Smooth muscle cell (in vitro differentiated cells): ENCODE measurements at regions not wholly inside any gene's neighbourhood (a gene's known extent, or its start where the extent isn't known, plus 50 kb on each side); places are given as distances from the start of the nearest gene placed in this dataset.

Experiments used
- DNase-seq: peaks from one replicate; lab custom pipeline; 2025; ENCODE audit not compliant: unreplicated experiment; lab: John Stamatoyannopoulos, UW
- H2AFZ ChIP-seq: fragments of 200-600 bp; sonication (generic); 2 replicates; pipeline ENCODE4 v1.6.0; 2016; ENCODE audit warnings: antibody characterized with exemption, low read depth, mild to moderate bottlenecking
- H3F3A ChIP-seq: fragments of 200-600 bp; sonication (generic); 2 replicates; pipeline ENCODE4 v1.6.0; 2017; ENCODE audit warnings: antibody characterized with exemption, low read depth
- H3K27ac ChIP-seq: fragments of 200-600 bp; sonication (generic); 2 replicates; pipeline ENCODE4 v1.5.1; 2016; ENCODE audit warnings: low read depth, mild to moderate bottlenecking
- H3K27me3 ChIP-seq: fragments of 200-600 bp; sonication (generic); 2 replicates; pipeline ENCODE4 v1.6.1; 2016; ENCODE audit warnings: low read depth, mild to moderate bottlenecking
- H3K36me3 ChIP-seq: fragments of 200-600 bp; sonication (generic); 2 replicates; pipeline ENCODE4 v1.5.1; 2016; ENCODE audit warnings: low read depth
- H3K4me1 ChIP-seq: fragments of 200-600 bp; sonication (generic); 2 replicates; pipeline ENCODE4 v1.5.1; 2016; ENCODE audit warnings: low read depth
- H3K4me2 ChIP-seq: fragments of 200-600 bp; sonication (generic); 2 replicates; pipeline ENCODE4 v1.6.0; 2016; ENCODE audit warnings: mild to moderate bottlenecking
- H3K4me3 ChIP-seq: fragments of 200-600 bp; sonication (generic); 2 replicates; pipeline ENCODE4 v1.5.1; 2016; ENCODE audit warnings: mild to moderate bottlenecking
- H3K79me2 ChIP-seq: fragments of 200-600 bp; sonication (generic); 2 replicates; pipeline ENCODE4 v1.6.0; 2016; ENCODE audit warnings: low read depth, mild to moderate bottlenecking
- H3K9ac ChIP-seq: fragments of 200-600 bp; sonication (generic); 2 replicates; pipeline ENCODE4 v1.6.0; 2016; ENCODE audit warnings: low read depth
- H3K9me3 ChIP-seq: fragments of 200-600 bp; sonication (generic); replicated peaks from 2 replicates; pipeline ENCODE4 v1.5.1; 2016; ENCODE audit warnings: low read depth
- H4K20me1 ChIP-seq: fragments of 200-600 bp; sonication (generic); 2 replicates; pipeline ENCODE4 v1.6.0; 2016; ENCODE audit warnings: low read depth
- WGBS: methylation state at CpG from one replicate; pipeline ENCODE4 v1.1.7; 2016; ENCODE audit warnings: low lambda C conversion rate; 5-methylcytosine and 5-hydroxymethylcytosine counted together
- TF ChIP-seq, protein P1 (sequence below): fragments of 200-600 bp; sonication (generic); IDR thresholded peaks from 2 replicates; pipeline ENCODE4 v1.5.1; 2017; ENCODE audit warnings: borderline replicate concordance, mild to moderate bottlenecking, antibody characterized with exemption; ENCODE audit not compliant: insufficient read depth, poor library complexity, severe bottlenecking

DNA sequence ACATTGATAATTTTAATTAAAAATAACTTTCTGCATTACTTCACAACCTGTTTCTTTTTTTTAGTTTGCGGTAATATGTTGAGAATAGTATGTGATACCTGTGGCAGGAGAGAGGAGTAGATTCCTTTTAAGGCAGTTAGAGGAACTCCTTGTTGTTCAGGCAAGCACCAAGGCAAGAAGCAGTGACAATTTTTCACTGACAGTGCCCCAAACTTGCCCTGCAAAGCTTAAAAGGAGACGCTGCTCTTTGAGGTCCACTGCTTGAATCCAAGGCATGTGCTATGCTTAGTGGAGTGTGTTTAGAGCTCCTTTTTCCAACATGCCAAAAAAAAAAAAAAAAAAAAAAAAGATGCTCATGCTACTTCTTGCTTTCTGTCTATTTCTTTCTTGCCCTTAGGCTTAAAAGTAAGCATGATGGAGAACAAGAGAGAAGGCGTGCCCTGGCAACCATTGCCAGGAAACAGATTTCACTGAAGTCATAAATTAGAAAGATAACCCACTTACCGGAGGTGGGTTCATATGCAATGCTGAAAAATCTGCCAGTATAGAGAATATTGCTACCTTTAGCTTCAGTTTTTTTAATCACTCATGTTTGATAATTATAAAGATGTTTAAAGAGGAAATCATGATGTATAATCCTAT, 58.3 kb upstream of the DYRK2 start:
- no peaks in the 10 kb centered on the region for H3K27me3 ChIP-seq
- no peaks in the 10 kb centered on the region for H3K79me2 ChIP-seq
- TF ChIP-seq, protein P1, sequence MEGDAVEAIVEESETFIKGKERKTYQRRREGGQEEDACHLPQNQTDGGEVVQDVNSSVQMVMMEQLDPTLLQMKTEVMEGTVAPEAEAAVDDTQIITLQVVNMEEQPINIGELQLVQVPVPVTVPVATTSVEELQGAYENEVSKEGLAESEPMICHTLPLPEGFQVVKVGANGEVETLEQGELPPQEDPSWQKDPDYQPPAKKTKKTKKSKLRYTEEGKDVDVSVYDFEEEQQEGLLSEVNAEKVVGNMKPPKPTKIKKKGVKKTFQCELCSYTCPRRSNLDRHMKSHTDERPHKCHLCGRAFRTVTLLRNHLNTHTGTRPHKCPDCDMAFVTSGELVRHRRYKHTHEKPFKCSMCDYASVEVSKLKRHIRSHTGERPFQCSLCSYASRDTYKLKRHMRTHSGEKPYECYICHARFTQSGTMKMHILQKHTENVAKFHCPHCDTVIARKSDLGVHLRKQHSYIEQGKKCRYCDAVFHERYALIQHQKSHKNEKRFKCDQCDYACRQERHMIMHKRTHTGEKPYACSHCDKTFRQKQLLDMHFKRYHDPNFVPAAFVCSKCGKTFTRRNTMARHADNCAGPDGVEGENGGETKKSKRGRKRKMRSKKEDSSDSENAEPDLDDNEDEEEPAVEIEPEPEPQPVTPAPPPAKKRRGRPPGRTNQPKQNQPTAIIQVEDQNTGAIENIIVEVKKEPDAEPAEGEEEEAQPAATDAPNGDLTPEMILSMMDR: no peak
- no peak overlapping the region for H3K4me3 ChIP-seq
- no peak overlapping the region for H2AFZ ChIP-seq
- DNase-seq: no peak
- 78% methylated on average over 4 of the region's 4 CpGs for WGBS
- no peaks in the 10 kb centered on the region for H4K20me1 ChIP-seq
- no peak overlapping the region for H3K9ac ChIP-seq
- no peak overlapping the region for H3K27ac ChIP-seq
- peaks cover 7% of the 10 kb centered on the region for H3F3A ChIP-seq
- no peaks in the 10 kb centered on the region for H3K36me3 ChIP-seq
- H3K9me3 ChIP-seq: no peaks in the 10 kb centered on the region
- no peaks in the 10 kb centered on the region for H3K4me1 ChIP-seq
- H3K4me2 ChIP-seq: no peak overlapping the region

DNA sequence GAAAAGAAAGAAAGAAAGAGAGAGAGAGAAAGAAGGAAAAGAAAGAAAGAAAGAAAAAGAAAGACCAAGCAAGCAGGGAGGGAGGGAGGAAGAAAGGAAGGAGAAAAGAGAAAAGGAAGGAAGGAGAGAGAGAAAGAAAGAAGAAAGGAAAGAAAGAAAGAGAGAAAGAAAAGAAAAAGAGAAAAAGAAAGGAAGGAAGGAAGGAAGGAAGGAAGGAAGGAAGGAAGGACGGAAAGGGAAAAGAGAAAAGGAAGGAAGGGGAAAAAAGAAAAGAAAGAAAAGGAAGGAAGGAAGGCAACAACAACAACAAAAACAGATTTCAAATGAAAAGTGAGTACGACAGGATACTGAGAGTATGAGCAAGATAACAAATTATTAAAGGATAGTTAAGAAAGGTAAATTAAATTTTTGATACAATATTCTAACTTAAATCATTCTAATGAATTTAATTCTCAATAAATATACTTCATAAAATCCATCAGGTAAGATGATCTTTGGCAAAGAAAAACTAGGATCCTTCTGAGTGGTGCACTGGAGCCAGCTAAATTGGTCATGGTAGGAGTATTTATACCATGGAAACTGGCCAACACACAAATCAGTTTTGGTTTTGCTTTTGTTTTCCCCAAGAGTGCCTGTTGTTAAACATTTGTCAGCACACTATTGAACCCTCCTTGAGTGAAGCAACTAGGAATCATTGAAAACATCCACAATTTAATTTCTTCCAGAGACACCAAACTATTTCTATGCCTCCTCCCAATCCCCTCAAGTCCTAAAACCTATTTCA, 56.1 kb upstream of the DYRK2 start:
- Histone ChIP-seq H3K4me3 (no peak overlapping the region), H3K4me2 (no peak overlapping the region), H3F3A (peaks cover 7% of the 10 kb centered on the region), H3K79me2 (no peaks in the 10 kb centered on the region), H3K27me3 (no peaks in the 10 kb centered on the region), H3K27ac (peak overlapping the region; percentile 54), H3K9ac (no peak overlapping the region), H3K9me3 (no peaks in the 10 kb centered on the region), H2AFZ (no peak overlapping the region), H4K20me1 (no peaks in the 10 kb centered on the region), H3K36me3 (no peaks in the 10 kb centered on the region), H3K4me1 (no peaks in the 10 kb centered on the region)
- TF ChIP-seq, protein P1: no peak
- DNase-seq: no peak
- WGBS: 86% methylated on average over 2 of the region's 2 CpGs

DNA sequence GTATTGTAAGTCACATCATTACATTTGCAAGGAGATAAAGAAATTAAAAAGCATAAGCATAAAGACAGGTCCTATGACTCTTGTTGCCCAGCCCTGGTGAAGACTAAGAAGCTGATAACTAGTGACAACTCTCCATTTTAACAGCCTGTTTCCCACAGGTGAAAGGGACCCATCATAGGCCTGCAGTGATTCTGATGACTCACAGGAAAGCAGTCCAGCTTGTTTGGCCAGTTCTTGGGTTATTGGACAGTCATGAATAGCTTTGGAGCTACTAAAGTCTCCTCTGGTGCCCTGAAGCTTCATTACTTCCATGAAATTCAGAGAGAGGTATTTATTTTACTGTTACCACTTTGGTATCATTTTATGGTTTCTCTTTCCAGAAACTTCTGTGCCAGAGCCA, 55.5 kb upstream of the DYRK2 start:
- no peak overlapping the region for H3K9ac ChIP-seq
- TF ChIP-seq, protein P1: no peak
- H3K36me3 ChIP-seq: no peaks in the 10 kb centered on the region
- H3K4me2 ChIP-seq: peak overlapping the region; percentile 27
- no peaks in the 10 kb centered on the region for H4K20me1 ChIP-seq
- no peaks in the 10 kb centered on the region for H3K27me3 ChIP-seq
- no peaks in the 10 kb centered on the region for H3K9me3 ChIP-seq
- peaks cover 7% of the 10 kb centered on the region for H3F3A ChIP-seq
- no peak for DNase-seq
- H2AFZ ChIP-seq: no peak overlapping the region
- no peaks in the 10 kb centered on the region for H3K79me2 ChIP-seq
- H3K4me3 ChIP-seq: no peak overlapping the region
- H3K4me1 ChIP-seq: no peaks in the 10 kb centered on the region
- peak overlapping the region; percentile 58 for H3K27ac ChIP-seq
